MG63 (cell line): ENCODE measurements at regions not wholly inside any gene's neighbourhood (a gene's known extent, or its start where the extent isn't known, plus 50 kb on each side); places are given as distances from the start of the nearest gene placed in this dataset.

Experiments used
- DNase-seq: peaks from one replicate; pipeline ENCODE4 v3.0.0-alpha.2; 2020
- H3K27me3 ChIP-seq: fragments of 250-450 bp; sonication (Bioruptor Pico); 2 replicates; pipeline ENCODE4 v1.5.1; 2020; ENCODE audit warnings: mild to moderate bottlenecking, moderate library complexity
- H3K36me3 ChIP-seq: fragments of 250-450 bp; sonication (Bioruptor Pico); 2 replicates; pipeline ENCODE4 v1.5.1; 2020; ENCODE audit warnings: mild to moderate bottlenecking, moderate library complexity
- H3K4me3 ChIP-seq: fragments of 250-450 bp; sonication (Bioruptor Pico); 2 replicates; pipeline ENCODE4 v1.5.1; 2020; ENCODE audit warnings: mild to moderate bottlenecking, moderate library complexity
- H3K9me3 ChIP-seq: fragments of 250-450 bp; sonication (Bioruptor Pico); 2 replicates; pipeline ENCODE4 v1.5.1; 2020; ENCODE audit warnings: mild to moderate bottlenecking, moderate library complexity

GRCh38 chr10:124143721-124144120 lies 50.3 kb upstream of the CHST15 start:
- no peak for DNase-seq
- Histone ChIP-seq H3K4me3 (no peak overlapping the region), H3K36me3 (no peaks in the 10 kb centered on the region), H3K27me3 (no peaks in the 10 kb centered on the region), H3K9me3 (peaks cover 8% of the 10 kb centered on the region; the same call in 1 of the 2 replicates)
